ENCODE measurements at regions not wholly inside any gene's neighbourhood (a gene's known extent, or its start where the extent isn't known, plus 50 kb on each side); places are given as distances from the start of the nearest gene placed in this dataset.
"Not testable (repeated sequence)": the region's sequence is repeated elsewhere in the genome, so short reads cannot be mapped to it uniquely, and the experiment has no call there.

DNA sequence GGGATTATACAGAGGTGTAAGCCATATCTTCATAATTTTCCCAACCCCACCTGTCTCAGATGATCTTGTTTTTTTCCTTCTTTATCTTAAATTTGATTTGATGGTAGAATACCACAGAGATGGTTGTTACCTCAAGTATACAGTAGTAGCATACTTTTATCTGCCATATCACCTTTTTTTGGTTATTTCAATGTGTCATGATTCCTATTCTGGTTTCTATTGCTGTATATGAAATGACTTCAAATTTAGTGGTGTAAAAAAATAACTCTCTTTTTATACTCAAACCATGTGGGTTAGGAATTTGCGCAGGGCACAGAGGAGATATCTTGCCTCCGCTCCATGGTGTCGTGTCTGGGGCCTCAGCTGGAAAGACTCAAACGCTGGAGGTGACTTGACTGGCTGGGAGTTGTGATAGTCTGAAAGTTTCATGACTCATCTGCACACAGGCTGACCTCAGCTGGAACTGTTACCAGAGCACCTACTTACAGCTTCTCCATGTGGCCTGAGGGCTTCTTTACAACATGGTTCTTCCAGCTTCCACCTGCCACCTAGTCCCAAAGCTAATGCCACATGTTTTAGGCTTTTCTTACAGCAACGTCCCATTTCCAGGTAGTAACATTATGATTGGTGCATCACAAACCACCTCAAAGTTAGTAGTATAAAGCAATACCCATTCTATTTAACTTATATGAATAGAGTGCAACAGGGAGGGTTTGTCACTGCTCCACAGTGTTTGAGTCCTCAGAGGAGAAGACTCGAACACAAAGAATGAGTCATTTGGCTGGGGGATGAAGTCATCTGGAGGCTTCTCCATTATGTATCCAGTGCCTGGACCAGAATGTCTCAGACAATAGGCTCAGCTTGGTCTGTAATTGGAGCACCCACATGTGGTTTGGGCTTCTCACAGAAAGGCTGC lies 82.3 kb upstream of the XPO1 start:
- peak; percentile 30 for DNase-seq

DNA sequence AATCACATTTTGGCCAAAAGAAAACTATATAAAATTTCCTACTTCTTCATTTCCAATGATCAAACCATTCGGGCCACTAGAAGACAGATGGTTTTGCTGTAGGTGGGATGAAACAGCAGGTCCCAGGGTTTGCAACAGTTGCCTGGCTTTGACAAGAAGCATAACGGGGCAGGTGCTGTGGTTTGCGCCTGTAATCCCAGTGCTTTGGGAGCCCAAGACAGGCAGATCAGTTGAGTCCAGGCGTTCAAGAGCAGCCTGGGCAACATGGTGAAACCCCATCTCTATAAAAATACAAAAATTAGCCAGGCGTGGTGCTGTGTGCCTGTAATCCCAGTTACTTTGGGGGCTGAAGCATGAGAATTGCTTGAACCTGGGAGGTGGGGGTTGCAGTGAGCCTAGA lies 81.4 kb upstream of the XPO1 start:
- DNase-seq, result no peak

DNA sequence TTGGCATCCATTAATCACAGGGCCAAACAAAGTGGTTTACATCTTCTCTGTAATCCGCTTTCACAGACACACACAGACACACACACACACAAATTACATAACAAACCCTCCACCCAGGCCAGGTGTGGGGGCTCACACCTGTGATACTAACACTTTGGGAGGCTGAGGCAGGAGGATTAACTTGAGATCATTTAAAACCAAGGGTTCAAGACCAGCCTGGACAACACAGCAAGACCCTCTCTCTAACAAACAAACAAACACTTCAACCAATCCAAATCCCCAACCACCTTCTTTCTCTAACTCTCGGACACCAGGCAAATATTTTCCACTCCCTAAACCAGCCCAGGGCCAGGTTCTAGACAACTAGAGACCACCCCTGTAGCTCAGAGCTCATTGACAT lies 79.5 kb upstream of the XPO1 start:
- no peak for DNase-seq

DNA sequence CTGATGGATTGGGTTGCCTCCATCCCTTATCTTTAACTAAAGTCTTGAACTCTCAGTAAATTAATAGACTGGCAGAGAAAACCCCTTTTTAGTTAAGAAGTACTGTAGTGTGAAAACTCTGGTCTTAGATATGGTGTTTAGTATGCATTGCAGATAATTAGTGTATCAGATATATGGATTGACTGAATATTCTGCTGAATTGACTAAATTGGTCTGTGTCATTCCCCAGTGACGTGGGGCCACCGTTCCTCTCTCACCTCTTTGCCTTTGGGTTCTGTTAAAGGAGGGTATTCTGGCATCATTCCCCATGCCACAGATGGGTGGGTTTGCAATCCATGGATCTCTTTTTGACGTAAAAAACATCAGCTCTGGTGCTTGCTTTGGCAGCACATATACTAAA lies 67.1 kb upstream of the XPO1 start:
- no peak for DNase-seq

DNA sequence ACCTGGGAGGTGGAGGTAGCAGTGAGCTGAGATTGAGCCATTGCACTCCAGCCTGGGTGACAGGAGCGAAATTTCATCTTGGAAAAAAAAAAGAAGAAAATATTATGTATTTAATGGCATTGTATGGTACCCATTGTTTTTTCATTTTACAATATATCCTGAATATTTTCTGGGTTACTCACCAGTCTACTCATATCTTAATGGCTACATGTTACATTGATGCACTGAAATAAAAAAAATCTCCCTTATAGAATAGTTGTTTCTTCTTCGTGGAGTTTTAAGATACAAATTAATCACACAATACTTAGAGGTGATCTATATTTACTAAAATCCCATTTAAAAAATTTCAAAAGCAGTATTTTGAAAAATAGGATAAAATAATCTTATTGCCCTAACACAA lies 66.3 kb upstream of the XPO1 start:
- no peak for DNase-seq

DNA sequence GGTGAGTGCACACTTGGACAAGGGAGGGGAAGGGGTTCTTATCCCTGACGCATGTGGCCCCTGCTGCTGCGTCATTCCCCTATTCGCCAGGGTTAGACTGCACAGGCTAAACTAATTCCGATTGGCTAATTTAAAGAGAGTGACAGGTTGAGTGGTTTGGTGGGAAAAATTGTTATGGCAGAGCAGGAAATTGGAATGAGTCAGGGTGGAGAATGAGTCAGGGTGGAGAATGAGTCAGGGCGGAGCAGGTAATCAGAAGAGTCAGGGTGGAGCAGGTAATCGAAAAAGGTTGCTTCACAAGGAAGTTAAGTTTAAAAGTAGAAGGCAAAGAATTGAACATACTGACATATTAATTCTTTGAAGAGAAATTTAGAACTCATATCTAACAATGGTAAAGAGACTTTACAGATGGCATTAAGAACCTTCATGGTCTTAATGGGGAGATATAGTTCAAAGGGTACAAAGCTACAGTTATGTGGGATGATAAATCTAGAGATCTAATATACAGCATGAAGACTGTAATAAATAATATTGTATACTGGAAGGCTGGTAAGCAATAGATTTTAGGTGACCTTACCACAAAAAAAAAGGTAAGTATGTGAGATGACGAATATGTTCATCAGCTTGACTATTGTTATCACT lies 60.5 kb upstream of the XPO1 start:
- DNase-seq, result not testable (repeated sequence)

DNA sequence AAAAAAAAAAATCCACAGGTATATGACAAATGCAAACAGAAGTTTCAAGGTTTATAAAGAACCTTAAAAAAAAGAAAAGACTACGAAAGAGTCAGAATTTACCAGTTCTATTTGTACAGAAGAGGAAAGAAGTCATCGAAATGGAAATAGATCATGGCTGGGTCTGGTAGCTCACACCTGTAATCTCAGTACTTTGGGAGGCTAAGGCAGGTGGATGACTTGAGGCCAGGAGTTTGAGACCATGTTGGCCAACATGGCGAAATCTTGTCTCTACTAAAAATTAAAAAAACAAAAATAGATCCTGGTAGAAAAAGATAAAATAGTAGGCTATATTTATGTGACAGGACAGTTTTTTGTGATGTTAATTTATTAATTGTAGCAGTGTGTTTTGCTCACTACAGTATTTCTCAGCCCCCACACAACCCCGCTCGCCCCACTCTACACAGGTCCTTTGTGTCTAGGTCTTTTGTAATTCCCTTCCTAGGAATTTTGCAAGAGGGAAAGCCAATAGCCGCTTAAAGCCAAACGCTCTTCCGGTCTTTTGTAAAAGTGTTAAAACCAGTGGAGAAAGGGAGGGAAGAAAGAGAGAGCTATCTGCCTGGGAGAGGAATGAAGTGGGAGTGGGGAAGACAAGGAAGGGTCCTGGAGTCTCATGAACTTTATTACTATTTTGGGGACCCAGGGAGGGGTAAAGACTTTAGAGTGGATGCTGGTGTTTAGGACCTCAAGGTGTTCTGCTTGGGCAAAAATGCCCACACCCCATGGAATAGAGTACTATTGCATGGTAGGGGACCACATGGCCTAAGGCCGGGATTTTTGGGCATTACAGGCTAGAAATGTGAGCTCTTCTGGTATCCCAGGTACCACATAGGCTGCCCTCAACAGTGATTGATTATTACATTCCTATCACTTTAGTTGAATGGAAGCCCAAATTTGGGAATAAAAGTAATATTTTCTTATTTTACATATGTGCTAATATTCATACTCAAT lies 59.4 kb upstream of the XPO1 start:
- DNase-seq, result no peak

DNA sequence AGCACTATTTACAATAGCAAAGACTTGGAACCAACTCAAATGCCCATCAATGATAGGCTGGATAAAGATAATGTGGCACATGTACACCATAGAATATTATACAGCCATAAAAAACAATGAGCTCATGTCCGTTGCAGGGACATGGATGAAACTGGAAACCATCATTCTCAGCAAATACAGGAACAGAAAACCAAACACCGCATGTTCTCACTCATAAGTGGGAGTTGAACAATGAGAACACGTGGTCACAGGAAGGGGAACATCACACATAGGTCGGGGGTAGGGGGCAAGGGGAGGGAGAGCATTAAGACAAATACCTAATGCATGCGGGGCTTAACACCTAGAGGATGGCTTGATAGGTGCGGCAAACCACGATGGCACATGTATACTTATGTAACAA lies 56.0 kb upstream of the XPO1 start:
- DNase-seq, result not testable (repeated sequence)

DNA sequence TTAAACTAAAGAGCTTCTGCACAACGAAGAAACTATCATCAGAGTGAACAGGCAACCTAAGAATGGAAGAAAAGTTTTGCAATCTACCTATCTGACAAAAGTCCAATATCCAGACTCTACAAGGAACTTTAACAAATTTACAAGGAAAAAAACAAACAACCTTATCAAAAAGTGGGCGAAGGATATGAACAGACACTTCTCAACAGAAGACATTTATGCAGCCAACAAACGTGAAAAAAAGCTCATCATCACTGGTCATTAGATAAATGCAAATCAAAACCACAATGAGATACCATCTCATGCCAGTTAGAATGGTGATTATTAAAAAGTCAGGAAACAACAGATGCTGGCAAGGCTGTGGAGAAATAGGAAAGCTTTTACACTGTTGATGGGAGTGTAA lies 55.5 kb upstream of the XPO1 start:
- not testable (repeated sequence) for DNase-seq

DNA sequence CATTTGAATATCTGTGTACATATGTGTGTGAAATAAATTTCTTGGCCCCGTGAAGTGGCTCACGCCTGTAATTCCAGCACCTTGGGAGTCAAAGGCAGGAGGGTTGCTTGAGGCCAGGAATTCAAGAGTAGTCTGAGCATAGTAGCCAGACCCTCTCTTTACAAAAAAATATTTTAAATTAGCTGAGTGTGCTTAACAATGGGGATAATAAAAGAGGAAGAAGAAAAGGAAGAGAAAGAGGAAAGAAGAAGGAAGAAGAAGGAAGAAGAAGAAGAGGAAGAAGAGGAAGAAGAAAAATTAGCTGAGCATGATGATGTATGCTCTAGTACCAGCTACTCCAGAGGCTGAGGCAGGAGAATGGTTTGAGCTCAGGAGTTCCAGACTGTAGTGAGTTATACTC lies 52.1 kb upstream of the XPO1 start:
- DNase-seq, result no peak

DNA sequence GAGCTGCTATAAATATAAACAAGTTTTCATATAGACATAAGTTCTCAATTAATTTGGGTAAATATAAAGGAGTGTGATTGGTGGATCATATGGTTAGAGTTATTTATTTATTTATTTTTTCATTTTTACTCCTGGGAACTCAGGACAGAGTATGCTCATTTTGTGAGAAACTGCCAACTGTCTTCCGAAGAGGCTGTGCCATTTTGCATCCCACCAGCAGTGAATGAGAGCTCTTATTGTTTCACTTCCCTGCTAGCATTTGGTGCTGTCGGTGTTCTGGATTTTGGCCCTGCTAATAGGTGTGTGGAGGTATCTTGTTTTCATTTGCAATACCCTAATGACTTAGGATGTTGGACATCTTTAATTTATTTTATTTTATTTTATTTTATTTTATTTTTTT lies 50.4 kb upstream of the XPO1 start:
- no peak for DNase-seq
